ENCODE measurements at regions not wholly inside any gene's neighbourhood (a gene's known extent, or its start where the extent isn't known, plus 50 kb on each side); places are given as distances from the start of the nearest gene placed in this dataset.

DNA sequence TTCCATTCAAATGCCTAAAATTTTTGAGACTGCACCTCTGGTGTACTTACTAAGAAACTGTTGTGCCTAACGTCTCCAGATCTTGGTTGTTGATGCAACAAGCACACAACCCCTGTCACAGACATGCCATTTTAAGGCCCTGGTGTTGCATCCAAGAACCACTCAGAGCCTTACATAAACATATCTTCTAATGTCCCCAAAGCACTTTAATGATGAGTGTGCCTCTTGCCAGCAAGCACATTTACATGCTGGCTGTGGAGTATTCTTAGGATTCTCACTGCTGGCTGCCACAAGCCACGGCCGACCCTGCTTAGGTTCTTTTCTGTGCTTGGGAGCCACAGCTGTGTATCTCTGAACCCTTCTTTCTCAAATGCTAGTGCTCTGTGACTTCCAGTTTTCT, 201.4 kb downstream of the ADAMTS15 start:
- H3K4me2 ChIP-seq (ENCODE audit: insufficient read depth, insufficient read length, low read length), result no peak overlapping the region
- no peak overlapping the region for H3K18ac ChIP-seq (ENCODE audit: insufficient read length, low read depth, low read length)
- H3K4ac ChIP-seq (ENCODE audit: low read depth, low read length), result no peak overlapping the region
- H3K9me3 ChIP-seq (ENCODE audit: control insufficient read depth, low read depth, low read length), result no peaks in the 10 kb centered on the region
- no peaks in the 10 kb centered on the region for H4K20me1 ChIP-seq (ENCODE audit: control insufficient read depth, insufficient read depth, insufficient read length)
- no peak overlapping the region for H2BK12ac ChIP-seq (ENCODE audit: insufficient read length, low read depth, low read length)
- 0 out of 2 replicates have a peak, but pooled peaks cover 2% of the 10 kb centered on the region for H3K4me1 ChIP-seq (ENCODE audit: insufficient read depth, low read length)
- H3K23me2 ChIP-seq (ENCODE audit: insufficient read length, low read depth, low read length, poor library complexity, severe bottlenecking), result no peaks in the 10 kb centered on the region
- H3K36me3 Mint-ChIP-seq (ENCODE audit: insufficient read depth in 1 of 3, low read depth in 3 of 3), result no peaks in the 10 kb centered on the region
- no peak for TF ChIP-seq CTCF (conservative IDR thresholded peaks at IDR 0.05)
- peak overlapping the region in 1 of 3 experiments; percentile 38; a peak in 1 of 7 replicates for H3K27ac Mint-ChIP-seq
- H3K14ac ChIP-seq (ENCODE audit: insufficient read depth, low read length), result no peak overlapping the region
- H3K56ac ChIP-seq (ENCODE audit: insufficient read length, low read depth, low read length), result no peak overlapping the region
- H2BK120ac ChIP-seq (ENCODE audit: low read depth, low read length, poor library complexity, severe bottlenecking), result no peak overlapping the region
- no CpG with 5 or more reads among the region's 3 CpGs for WGBS (ENCODE audit: extremely low coverage, insufficient read length, low lambda C conversion rate)
- no peak overlapping the region for H2BK5ac ChIP-seq (ENCODE audit: insufficient read length, low read length)
- H2AFZ ChIP-seq (ENCODE audit: low read length), result no peak overlapping the region
- no peak overlapping the region for H3K9ac ChIP-seq (ENCODE audit: extremely low read depth, insufficient read length, low read length)
- H3K27me3 Mint-ChIP-seq (ENCODE audit: low read depth), result peaks cover 1% of the 10 kb centered on the region
- H3T11ph ChIP-seq (ENCODE audit: low read length), result no peak overlapping the region
- DNase-seq, result no peak
- no peak overlapping the region for H3K27ac ChIP-seq (ENCODE audit: insufficient read length, low read depth, low read length)
- H4K5ac ChIP-seq (ENCODE audit: insufficient read length, low read depth, low read length), result no peak overlapping the region
- no peak overlapping the region for H4K8ac ChIP-seq (replicated peaks; ENCODE audit: insufficient read length, low read depth, low read length)
- no peak overlapping the region for H2AK5ac ChIP-seq (ENCODE audit: insufficient read length, low read length)
- no peaks in the 10 kb centered on the region for H3K79me1 ChIP-seq (ENCODE audit: insufficient read depth, low read depth, low read length, poor library complexity, severe bottlenecking)
- no peaks in the 10 kb centered on the region; the same call in 1 of the 2 replicates for H3K27me3 ChIP-seq (ENCODE audit: insufficient read depth, low read length)
- no peaks in the 10 kb centered on the region for H3K9me3 Mint-ChIP-seq
- no peak overlapping the region for H4K91ac ChIP-seq (ENCODE audit: insufficient read length, low read depth, low read length)
- no peak overlapping the region for H3K23ac ChIP-seq (ENCODE audit: insufficient read length, low read depth, low read length)
- H3K4me1 Mint-ChIP-seq, result peaks cover 15 to 16% of the 10 kb centered on the region in 2 experiments
- H3K79me2 ChIP-seq (ENCODE audit: insufficient read depth, low read length), result no peaks in the 10 kb centered on the region
- no peak overlapping the region for H3K4me3 Mint-ChIP-seq
- H2BK20ac ChIP-seq (ENCODE audit: low read depth, low read length, poor library complexity, severe bottlenecking), result no peak overlapping the region
- no peak overlapping the region for H2BK15ac ChIP-seq (ENCODE audit: low read depth, low read length)

All from H9 (cell line).